Natural killer cell (primary cell): ENCODE measurements at regions not wholly inside any gene's neighbourhood (a gene's known extent, or its start where the extent isn't known, plus 50 kb on each side); places are given as distances from the start of the nearest gene placed in this dataset.
"Not testable (repeated sequence)": the region's sequence is repeated elsewhere in the genome, so short reads cannot be mapped to it uniquely, and the experiment has no call there.

ENCODE experiments used
- ATAC-seq, 3 donors: fragments of 150-1000 bp in 2 of 3; fragments of 200-7000 bp in 1 of 3; cut with Tn5 transposase; 1 replicate in 1 of 3; 2 replicates in 2 of 3; pipeline ENCODE4 v1.10.0; 2021; ENCODE audit warnings: mild to moderate bottlenecking in 2 of 3, moderate library complexity in 2 of 3
- DNase-seq, 2 donors: peaks; one replicate each; pipeline versions ENCODE4 v3.0.0 to v3.0.0-alpha.2; 2013 to 2021; ENCODE audit warnings: mixed read lengths in 1 of 2
- H3K27ac ChIP-seq: one replicate; pipeline ENCODE4 v1.5.1; 2013; ENCODE audit warnings: mild to moderate bottlenecking, low read length
- H3K27me3 ChIP-seq: one replicate; pipeline ENCODE4 v1.6.1; 2013; ENCODE audit warnings: low read length; ENCODE audit not compliant: control insufficient read depth, insufficient read depth
- H3K36me3 ChIP-seq: one replicate; pipeline ENCODE4 v1.6.1; 2013; ENCODE audit warnings: low read length; ENCODE audit not compliant: control insufficient read depth, insufficient read depth
- H3K4me1 ChIP-seq: one replicate; pipeline ENCODE4 v1.6.1; 2013; ENCODE audit warnings: low read length; ENCODE audit not compliant: control insufficient read depth, insufficient read depth
- H3K4me3 ChIP-seq: one replicate; pipeline ENCODE4 v1.5.1; 2013; ENCODE audit warnings: low read length
- H3K9me3 ChIP-seq: one replicate; pipeline ENCODE4 v1.6.1; 2013; ENCODE audit warnings: low read length; ENCODE audit not compliant: control insufficient read depth, insufficient read depth
- H3K27ac Mint-ChIP-seq, 2 donors: one replicate each; pipeline ENCODE4 v1.8.0; 2022; ENCODE audit warnings: mild to moderate bottlenecking in 2 of 2, mixed read lengths in 2 of 2, moderate library complexity in 1 of 2
- H3K27me3 Mint-ChIP-seq, 2 donors: one replicate each; pipeline ENCODE4 v1.8.0; 2022; ENCODE audit warnings: low read depth in 2 of 2, mixed read lengths in 2 of 2
- H3K36me3 Mint-ChIP-seq: one replicate; pipeline ENCODE4 v1.8.0; 2022; ENCODE audit warnings: mixed read lengths
- H3K4me1 Mint-ChIP-seq, 2 donors: one replicate each; pipeline ENCODE4 v1.8.0; 2022; ENCODE audit warnings: mixed read lengths in 2 of 2
- H3K4me3 Mint-ChIP-seq: one replicate; pipeline ENCODE4 v1.8.0; 2022; ENCODE audit warnings: mild to moderate bottlenecking, moderate library complexity, mixed read lengths
- H3K9me3 Mint-ChIP-seq, 2 donors: one replicate each; pipeline ENCODE4 v1.8.0; 2022; ENCODE audit warnings: mixed read lengths in 2 of 2
- whole genome bisulfite sequencing: methylation state at CpG from one replicate; pipeline ENCODE4 v1.1.7; 2013; ENCODE audit warnings: missing lambda C conversion rate; ENCODE audit not compliant: insufficient coverage; 5-methylcytosine and 5-hydroxymethylcytosine counted together
- intact Hi-C: fragments of 100-400 bp; cut with micrococcal nuclease; formaldehyde crosslinking; loops from one replicate; pipeline ENCODE4 v1.14.2; 2022
- TF ChIP-seq, protein P1 (sequence below): fragments of 200-600 bp; IDR thresholded peaks from one replicate; pipeline ENCODE4 v1.8.0; 2022; ENCODE audit warnings: antibody characterized with exemption

DNA sequence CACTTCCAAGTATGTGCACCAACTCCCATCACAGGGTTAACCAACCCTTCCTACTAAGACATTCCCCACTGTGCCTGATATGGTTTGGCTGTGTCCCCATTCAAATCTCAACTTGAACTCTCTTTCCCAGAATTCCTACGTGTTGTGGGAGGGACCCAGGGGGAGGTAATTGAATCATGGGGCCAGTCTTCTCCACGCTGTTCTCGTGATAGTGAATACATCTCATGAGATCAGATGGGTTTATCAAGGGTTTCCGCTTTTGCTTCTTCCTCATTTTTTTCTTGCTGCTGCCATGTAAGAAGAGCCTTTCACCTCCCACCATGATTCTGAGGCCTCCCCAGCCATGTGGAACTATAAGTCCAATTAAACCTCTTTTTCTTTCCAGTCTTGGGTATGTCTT is 681.8 kb upstream of the TBX3 start:
- H3K4me1 ChIP-seq, H3K9me3 ChIP-seq, H3K27ac ChIP-seq, H3K9me3 Mint-ChIP-seq, H3K4me1 Mint-ChIP-seq, H3K27me3 Mint-ChIP-seq, H3K36me3 ChIP-seq, intact Hi-C loops, ATAC-seq, H3K27ac Mint-ChIP-seq, DNase-seq, H3K4me3 Mint-ChIP-seq, H3K36me3 Mint-ChIP-seq, H3K27me3 ChIP-seq, H3K4me3 ChIP-seq: not testable (repeated sequence)
- 94% methylated on average over 4 of the region's 4 CpGs for WGBS

DNA sequence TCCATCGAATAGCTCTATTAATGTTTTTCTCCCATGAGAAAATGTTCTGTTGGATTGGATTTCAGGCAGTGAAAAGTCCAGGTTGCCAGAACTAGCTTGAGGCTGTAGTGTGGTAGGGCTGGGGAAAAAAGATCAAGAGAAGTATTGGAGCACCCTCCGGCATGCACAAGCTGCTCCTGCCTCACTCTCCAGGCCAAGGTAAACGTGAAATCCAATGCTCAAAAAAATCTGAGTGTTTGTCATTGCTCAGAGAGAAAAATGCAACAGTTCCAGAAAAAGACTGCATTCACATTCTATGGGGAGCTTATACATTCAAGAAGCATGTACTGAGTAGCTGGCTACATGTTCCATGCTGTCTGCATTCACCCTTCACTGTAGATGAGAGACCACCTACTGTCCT is 680.9 kb upstream of the TBX3 start:
- Mint-ChIP-seq H3K9me3 (peaks cover 2 to 3% of the 10 kb centered on the region in 2 donors), H3K4me3 (no peak overlapping the region), H3K36me3 (no peaks in the 10 kb centered on the region), H3K4me1 (no peaks in the 10 kb centered on the region), H3K27ac (no peak overlapping the region), H3K27me3 (no peaks in the 10 kb centered on the region)
- no peak overlapping the region for H3K27ac ChIP-seq
- DNase-seq (no peak), ATAC-seq (no peak)
- no peaks in the 10 kb centered on the region for H3K36me3 ChIP-seq
- TF ChIP-seq, protein P1, sequence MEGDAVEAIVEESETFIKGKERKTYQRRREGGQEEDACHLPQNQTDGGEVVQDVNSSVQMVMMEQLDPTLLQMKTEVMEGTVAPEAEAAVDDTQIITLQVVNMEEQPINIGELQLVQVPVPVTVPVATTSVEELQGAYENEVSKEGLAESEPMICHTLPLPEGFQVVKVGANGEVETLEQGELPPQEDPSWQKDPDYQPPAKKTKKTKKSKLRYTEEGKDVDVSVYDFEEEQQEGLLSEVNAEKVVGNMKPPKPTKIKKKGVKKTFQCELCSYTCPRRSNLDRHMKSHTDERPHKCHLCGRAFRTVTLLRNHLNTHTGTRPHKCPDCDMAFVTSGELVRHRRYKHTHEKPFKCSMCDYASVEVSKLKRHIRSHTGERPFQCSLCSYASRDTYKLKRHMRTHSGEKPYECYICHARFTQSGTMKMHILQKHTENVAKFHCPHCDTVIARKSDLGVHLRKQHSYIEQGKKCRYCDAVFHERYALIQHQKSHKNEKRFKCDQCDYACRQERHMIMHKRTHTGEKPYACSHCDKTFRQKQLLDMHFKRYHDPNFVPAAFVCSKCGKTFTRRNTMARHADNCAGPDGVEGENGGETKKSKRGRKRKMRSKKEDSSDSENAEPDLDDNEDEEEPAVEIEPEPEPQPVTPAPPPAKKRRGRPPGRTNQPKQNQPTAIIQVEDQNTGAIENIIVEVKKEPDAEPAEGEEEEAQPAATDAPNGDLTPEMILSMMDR, result no peak
- no peaks in the 10 kb centered on the region for H3K4me1 ChIP-seq
- H3K4me3 ChIP-seq, result no peak overlapping the region
- H3K27me3 ChIP-seq, result no peaks in the 10 kb centered on the region
- intact Hi-C loops, result no loop called here
- H3K9me3 ChIP-seq, result no peaks in the 10 kb centered on the region
- 77% methylated on average over 3 of the region's 3 CpGs for WGBS

DNA sequence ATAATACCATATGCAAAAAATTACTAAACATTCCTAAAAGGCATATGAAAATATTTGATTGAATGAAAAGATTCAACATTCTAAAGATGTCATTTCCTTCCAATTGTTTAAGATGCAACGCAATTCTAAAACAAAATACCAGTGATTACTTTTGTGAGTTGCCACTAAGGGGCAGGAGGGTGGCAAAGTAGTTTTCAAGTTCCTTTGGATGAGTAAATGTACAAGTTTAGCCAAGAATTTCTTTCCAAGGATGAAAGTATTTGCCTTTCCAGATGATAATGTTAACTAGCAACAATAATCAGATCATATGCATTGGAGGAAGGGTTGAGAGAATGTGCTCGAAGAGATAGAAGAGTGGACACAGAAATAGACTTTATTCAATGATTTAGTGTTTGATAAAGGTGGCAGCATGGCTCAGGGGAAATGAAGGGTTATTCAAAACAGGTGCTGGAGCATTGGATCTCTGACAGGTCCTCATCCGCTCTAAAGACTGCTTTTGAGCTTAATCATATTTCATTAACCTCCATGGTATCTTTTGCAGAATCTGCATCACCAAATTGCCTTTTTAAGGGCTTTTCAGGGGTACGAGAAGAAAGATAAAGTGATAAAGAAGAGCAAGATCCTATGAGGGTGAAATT is 678.5 kb upstream of the TBX3 start:
- WGBS, result 86% methylated on average over 3 of the region's 4 CpGs
- H3K4me1 Mint-ChIP-seq, result no peaks in the 10 kb centered on the region
- ATAC-seq (no peak), DNase-seq (no peak)
- no peak overlapping the region for H3K27ac Mint-ChIP-seq
- Histone ChIP-seq H3K27me3 (no peaks in the 10 kb centered on the region), H3K27ac (no peak overlapping the region), H3K4me3 (no peak overlapping the region), H3K9me3 (no peaks in the 10 kb centered on the region), H3K36me3 (no peaks in the 10 kb centered on the region), H3K4me1 (no peaks in the 10 kb centered on the region)
- intact Hi-C loops, result no loop called here
- H3K27me3 Mint-ChIP-seq, result no peaks in the 10 kb centered on the region
- no peaks in the 10 kb centered on the region for H3K36me3 Mint-ChIP-seq
- TF ChIP-seq, protein P1, result no peak
- H3K9me3 Mint-ChIP-seq, result peaks cover 0 to 2% of the 10 kb centered on the region in 2 donors
- no peak overlapping the region for H3K4me3 Mint-ChIP-seq

DNA sequence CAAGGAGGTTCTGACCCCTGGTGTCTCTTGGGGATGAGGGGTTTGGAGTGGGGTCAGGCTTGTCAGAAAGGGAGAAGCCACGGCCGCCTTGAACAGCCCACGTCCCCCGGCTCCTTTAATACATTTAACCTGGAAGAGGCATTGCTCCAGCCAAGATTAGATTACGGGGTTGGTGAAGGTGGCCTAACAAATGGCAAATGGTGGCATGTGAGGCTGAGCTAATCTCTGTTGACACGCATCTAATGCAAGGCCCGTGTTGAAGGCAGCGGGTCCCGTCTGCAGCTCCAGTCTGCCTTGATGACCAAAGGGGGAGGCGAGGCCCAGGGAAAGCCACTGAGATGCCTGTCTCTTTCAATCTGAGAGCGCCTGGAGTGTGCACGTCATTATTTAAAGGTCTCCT is 673.7 kb upstream of the TBX3 start:
- Histone ChIP-seq H3K4me3 (no peak overlapping the region), H3K27me3 (no peaks in the 10 kb centered on the region), H3K9me3 (no peaks in the 10 kb centered on the region), H3K36me3 (no peaks in the 10 kb centered on the region), H3K4me1 (no peaks in the 10 kb centered on the region), H3K27ac (no peak overlapping the region)
- DNase-seq (no peak), ATAC-seq (no peak)
- Mint-ChIP-seq H3K27me3 (no peaks in the 10 kb centered on the region), H3K4me3 (no peak overlapping the region), H3K27ac (no peak overlapping the region), H3K9me3 (peaks cover 5 to 11% of the 10 kb centered on the region in 2 donors), H3K4me1 (peaks cover 0 to 6% of the 10 kb centered on the region in 2 donors), H3K36me3 (no peaks in the 10 kb centered on the region)
- intact Hi-C loops, result no loop called here
- TF ChIP-seq, protein P1, result no peak
- WGBS, result 86% methylated on average over 12 of the region's 12 CpGs
